GM19043 (cell line): ENCODE measurements at regions not wholly inside any gene's neighbourhood (a gene's known extent, or its start where the extent isn't known, plus 50 kb on each side); places are given as distances from the start of the nearest gene placed in this dataset.
"Not testable (repeated sequence)": the region's sequence is repeated elsewhere in the genome, so short reads cannot be mapped to it uniquely, and the experiment has no call there.

Experiments used
- ATAC-seq: cut with Tn5 transposase; IDR thresholded peaks from one replicate; pipeline ENCODE4 v1.9.1; 2021; ENCODE audit warnings: low read depth; ENCODE audit not compliant: unreplicated experiment

GRCh38 chr2:47690706-47691325 is 92.1 kb upstream of the MSH6 start:
- ATAC-seq = not testable (repeated sequence)

GRCh38 chr2:47690132-47690531 is 92.8 kb upstream of the MSH6 start:
- no peak for ATAC-seq

DNA sequence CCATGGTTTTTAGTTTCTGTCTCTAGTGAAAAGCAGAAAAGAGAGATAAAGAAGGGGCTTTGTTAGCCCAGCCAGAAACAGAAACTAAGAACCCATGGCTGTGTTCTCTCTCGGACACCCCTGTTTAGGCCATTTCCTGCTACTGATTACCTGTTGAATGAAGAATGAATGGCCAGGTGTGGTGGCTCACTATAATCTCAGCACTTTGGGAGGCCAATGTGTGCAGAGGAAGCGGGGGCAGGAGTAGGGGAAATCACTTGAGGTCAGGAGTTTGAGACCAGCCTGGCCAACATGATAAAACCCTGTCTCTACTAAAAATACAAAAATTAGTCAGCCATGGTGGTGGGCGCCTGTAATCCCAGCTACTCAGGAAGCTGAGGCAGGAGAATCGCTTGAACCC is 93.8 kb upstream of the MSH6 start:
- peak; percentile 82 for ATAC-seq

- ATAC-seq = no peak
Measured at GRCh38 chr2:47688561-47688960, 94.4 kb upstream of the MSH6 start.

DNA sequence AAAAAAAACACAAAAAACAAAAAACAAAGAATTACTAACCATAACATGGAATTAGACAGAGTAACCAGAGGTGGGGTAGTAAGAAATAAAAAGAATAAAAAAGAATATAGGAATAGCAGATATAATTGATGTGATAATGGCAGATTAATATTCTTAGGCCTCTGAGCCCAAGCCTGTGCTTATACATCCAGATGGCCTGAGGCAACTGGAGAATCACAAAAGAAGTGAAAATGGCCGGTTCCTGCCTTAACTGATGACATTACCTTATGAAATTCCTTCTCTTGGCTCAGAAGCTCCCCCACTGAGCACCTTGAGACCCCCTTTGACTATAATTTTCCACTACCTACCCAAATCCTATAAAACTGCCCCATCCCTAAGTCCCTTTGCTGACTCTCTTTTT is 95.1 kb upstream of the MSH6 start:
- ATAC-seq = no peak

- no peak for ATAC-seq
Measured at GRCh38 chr2:47686018-47686417, 96.9 kb upstream of the MSH6 start.

DNA sequence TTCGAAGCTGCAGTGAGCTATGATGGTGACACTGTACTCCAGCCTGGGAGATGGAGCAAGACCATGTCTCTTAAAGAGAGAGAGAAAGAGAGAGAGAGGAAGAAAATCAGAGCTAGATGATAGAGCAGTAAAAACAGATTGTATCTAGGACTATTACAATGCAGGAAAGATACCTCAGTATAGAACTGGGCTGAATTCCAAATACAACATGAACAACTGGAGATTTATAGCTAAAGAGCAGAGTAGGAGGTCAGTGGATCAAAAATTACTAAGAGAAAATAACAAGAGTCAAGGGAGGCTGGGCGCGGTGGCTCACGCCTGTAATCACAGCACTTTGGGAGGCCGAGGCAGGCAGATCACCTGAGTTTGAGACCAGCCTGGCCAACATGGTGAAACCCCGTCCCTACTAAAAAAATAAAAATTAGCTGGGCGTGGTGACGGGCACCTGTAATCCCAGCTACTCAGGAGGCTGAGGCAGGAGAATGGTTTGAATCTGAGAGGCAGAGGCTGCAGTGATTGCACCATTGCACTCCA is 100.7 kb upstream of the MSH6 start:
- no peak for ATAC-seq

GRCh38 chr2:47676261-47676926 is 105.6 kb upstream of the KCNK12 start:
- no peak for ATAC-seq

- no peak for ATAC-seq
Measured at GRCh38 chr2:47675196-47675825, 104.5 kb upstream of the KCNK12 start.

- no peak for ATAC-seq
Measured at GRCh38 chr2:47666332-47666731, 95.5 kb upstream of the KCNK12 start.

GRCh38 chr2:47664817-47665216 is 94.0 kb upstream of the KCNK12 start:
- no peak for ATAC-seq

DNA sequence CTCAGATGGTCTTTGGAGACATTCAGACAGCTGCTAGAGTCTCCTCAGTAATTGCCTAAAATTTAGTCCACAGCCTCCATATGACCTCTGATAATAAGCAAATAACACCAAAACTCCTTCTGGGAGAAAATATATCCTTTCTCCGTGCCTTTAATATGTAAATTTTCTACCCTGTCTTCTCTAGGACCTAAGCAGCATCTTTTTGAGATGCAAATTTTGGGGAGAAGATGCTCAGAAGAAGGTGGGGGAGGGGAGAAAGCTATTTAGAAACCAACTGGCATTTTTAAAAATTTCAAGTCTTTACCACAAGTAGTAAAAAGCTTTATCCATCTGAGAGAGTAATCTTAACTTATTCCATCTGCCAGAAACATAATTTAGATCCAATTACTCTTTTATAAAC is 91.8 kb upstream of the KCNK12 start:
- ATAC-seq = no peak

DNA sequence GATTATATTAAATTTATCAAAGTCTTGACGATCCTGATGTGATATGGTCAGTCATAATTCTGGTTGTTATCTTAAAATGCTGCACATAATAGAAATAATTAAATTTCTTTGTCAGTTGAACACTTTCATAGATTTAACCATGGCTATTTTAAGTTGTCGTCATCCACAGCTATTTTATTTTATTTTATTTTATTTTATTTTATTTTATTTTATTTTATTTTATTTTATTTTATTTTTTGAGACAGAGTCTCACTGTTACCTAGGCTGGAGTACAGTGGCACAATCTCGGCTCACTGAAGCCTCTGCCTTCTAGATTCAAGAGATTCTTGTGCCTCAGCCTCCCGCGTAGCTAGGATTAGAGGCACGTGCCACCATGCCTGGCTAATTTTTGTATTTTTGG is 90.5 kb upstream of the KCNK12 start:
- no peak for ATAC-seq

GRCh38 chr2:47660168-47660567 is 89.4 kb upstream of the KCNK12 start:
- no peak for ATAC-seq

GRCh38 chr2:47658646-47659320 is 88.0 kb upstream of the KCNK12 start:
- no peak for ATAC-seq

GRCh38 chr2:47657886-47658489 is 87.2 kb upstream of the KCNK12 start:
- no peak for ATAC-seq

GRCh38 chr2:47656715-47657600 is 86.2 kb upstream of the KCNK12 start:
- ATAC-seq = no peak

GRCh38 chr2:47655563-47655880 is 84.7 kb upstream of the KCNK12 start:
- ATAC-seq = no peak

GRCh38 chr2:47654790-47655562 is 84.2 kb upstream of the KCNK12 start:
- ATAC-seq = peak; percentile 85
